K562 (cell line): ENCODE measurements at regions not wholly inside any gene's neighbourhood (a gene's known extent, or its start where the extent isn't known, plus 50 kb on each side); places are given as distances from the start of the nearest gene placed in this dataset.

Source experiments
- TF ChIP-seq, protein P1 (sequence below): fragments of 450-650 bp; IDR thresholded peaks from 2 replicates; pipeline ENCODE4 v1.6.1; 2016; ENCODE audit warnings: mild to moderate bottlenecking, moderate library complexity

GRCh38 chr3:104411757-104412156, 955.0 kb upstream of the ALCAM start (continued):
- TF ChIP-seq, protein P1, sequence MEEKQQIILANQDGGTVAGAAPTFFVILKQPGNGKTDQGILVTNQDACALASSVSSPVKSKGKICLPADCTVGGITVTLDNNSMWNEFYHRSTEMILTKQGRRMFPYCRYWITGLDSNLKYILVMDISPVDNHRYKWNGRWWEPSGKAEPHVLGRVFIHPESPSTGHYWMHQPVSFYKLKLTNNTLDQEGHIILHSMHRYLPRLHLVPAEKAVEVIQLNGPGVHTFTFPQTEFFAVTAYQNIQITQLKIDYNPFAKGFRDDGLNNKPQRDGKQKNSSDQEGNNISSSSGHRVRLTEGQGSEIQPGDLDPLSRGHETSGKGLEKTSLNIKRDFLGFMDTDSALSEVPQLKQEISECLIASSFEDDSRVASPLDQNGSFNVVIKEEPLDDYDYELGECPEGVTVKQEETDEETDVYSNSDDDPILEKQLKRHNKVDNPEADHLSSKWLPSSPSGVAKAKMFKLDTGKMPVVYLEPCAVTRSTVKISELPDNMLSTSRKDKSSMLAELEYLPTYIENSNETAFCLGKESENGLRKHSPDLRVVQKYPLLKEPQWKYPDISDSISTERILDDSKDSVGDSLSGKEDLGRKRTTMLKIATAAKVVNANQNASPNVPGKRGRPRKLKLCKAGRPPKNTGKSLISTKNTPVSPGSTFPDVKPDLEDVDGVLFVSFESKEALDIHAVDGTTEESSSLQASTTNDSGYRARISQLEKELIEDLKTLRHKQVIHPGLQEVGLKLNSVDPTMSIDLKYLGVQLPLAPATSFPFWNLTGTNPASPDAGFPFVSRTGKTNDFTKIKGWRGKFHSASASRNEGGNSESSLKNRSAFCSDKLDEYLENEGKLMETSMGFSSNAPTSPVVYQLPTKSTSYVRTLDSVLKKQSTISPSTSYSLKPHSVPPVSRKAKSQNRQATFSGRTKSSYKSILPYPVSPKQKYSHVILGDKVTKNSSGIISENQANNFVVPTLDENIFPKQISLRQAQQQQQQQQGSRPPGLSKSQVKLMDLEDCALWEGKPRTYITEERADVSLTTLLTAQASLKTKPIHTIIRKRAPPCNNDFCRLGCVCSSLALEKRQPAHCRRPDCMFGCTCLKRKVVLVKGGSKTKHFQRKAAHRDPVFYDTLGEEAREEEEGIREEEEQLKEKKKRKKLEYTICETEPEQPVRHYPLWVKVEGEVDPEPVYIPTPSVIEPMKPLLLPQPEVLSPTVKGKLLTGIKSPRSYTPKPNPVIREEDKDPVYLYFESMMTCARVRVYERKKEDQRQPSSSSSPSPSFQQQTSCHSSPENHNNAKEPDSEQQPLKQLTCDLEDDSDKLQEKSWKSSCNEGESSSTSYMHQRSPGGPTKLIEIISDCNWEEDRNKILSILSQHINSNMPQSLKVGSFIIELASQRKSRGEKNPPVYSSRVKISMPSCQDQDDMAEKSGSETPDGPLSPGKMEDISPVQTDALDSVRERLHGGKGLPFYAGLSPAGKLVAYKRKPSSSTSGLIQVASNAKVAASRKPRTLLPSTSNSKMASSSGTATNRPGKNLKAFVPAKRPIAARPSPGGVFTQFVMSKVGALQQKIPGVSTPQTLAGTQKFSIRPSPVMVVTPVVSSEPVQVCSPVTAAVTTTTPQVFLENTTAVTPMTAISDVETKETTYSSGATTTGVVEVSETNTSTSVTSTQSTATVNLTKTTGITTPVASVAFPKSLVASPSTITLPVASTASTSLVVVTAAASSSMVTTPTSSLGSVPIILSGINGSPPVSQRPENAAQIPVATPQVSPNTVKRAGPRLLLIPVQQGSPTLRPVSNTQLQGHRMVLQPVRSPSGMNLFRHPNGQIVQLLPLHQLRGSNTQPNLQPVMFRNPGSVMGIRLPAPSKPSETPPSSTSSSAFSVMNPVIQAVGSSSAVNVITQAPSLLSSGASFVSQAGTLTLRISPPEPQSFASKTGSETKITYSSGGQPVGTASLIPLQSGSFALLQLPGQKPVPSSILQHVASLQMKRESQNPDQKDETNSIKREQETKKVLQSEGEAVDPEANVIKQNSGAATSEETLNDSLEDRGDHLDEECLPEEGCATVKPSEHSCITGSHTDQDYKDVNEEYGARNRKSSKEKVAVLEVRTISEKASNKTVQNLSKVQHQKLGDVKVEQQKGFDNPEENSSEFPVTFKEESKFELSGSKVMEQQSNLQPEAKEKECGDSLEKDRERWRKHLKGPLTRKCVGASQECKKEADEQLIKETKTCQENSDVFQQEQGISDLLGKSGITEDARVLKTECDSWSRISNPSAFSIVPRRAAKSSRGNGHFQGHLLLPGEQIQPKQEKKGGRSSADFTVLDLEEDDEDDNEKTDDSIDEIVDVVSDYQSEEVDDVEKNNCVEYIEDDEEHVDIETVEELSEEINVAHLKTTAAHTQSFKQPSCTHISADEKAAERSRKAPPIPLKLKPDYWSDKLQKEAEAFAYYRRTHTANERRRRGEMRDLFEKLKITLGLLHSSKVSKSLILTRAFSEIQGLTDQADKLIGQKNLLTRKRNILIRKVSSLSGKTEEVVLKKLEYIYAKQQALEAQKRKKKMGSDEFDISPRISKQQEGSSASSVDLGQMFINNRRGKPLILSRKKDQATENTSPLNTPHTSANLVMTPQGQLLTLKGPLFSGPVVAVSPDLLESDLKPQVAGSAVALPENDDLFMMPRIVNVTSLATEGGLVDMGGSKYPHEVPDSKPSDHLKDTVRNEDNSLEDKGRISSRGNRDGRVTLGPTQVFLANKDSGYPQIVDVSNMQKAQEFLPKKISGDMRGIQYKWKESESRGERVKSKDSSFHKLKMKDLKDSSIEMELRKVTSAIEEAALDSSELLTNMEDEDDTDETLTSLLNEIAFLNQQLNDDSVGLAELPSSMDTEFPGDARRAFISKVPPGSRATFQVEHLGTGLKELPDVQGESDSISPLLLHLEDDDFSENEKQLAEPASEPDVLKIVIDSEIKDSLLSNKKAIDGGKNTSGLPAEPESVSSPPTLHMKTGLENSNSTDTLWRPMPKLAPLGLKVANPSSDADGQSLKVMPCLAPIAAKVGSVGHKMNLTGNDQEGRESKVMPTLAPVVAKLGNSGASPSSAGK, result no peak
